Skeletal muscle cell (primary cell): ENCODE measurements at regions not wholly inside any gene's neighbourhood (a gene's known extent, or its start where the extent isn't known, plus 50 kb on each side); places are given as distances from the start of the nearest gene placed in this dataset.

ENCODE experiments used
- DNase-seq: peaks from one replicate; pipeline ENCODE4 v3.0.0-alpha.2; 2010; ENCODE audit warnings: low read depth
- H3K4me3 ChIP-seq: 2 replicates; pipeline ENCODE4 v1.5.1; 2011; ENCODE audit warnings: low read depth, mild to moderate bottlenecking, control low read depth, low read length, moderate library complexity

GRCh38 chr2:217186152-217186551, 326.3 kb upstream of the TNP1 start:
- no peak for DNase-seq

GRCh38 chr2:217185265-217185995, 325.6 kb upstream of the TNP1 start:
- H3K4me3 ChIP-seq, result no peak overlapping the region
- no peak for DNase-seq

More at GRCh38 chr2:217186152-217186551, 326.3 kb upstream of the TNP1 start:
- no peak overlapping the region for H3K4me3 ChIP-seq

- no peak overlapping the region for H3K4me3 ChIP-seq
- DNase-seq, result no peak
Observed at GRCh38 chr2:217184242-217184641, 324.4 kb upstream of the TNP1 start.

- H3K4me3 ChIP-seq, result no peak overlapping the region
- DNase-seq, result no peak
Observed at GRCh38 chr2:217183471-217183870, 323.6 kb upstream of the TNP1 start.

GRCh38 chr2:217182926-217183325, 323.1 kb upstream of the TNP1 start:
- DNase-seq, result no peak

GRCh38 chr2:217181512-217181911, 321.6 kb upstream of the TNP1 start:
- no peak overlapping the region for H3K4me3 ChIP-seq
- DNase-seq, result no peak

More at GRCh38 chr2:217182926-217183325, 323.1 kb upstream of the TNP1 start:
- H3K4me3 ChIP-seq, result no peak overlapping the region

GRCh38 chr2:217179854-217180253, 320.0 kb upstream of the TNP1 start:
- DNase-seq, result no peak
- H3K4me3 ChIP-seq, result no peak overlapping the region

GRCh38 chr2:217178341-217178740, 318.5 kb upstream of the TNP1 start:
- no peak for DNase-seq
- H3K4me3 ChIP-seq, result no peak overlapping the region

- no peak for DNase-seq
Observed at GRCh38 chr2:217177720-217178119, 317.9 kb upstream of the TNP1 start.

GRCh38 chr2:217171874-217172273, 312.0 kb upstream of the TNP1 start:
- DNase-seq, result no peak
- no peak overlapping the region for H3K4me3 ChIP-seq

More at GRCh38 chr2:217177720-217178119, 317.9 kb upstream of the TNP1 start:
- no peak overlapping the region for H3K4me3 ChIP-seq

- H3K4me3 ChIP-seq, result no peak overlapping the region
- no peak for DNase-seq
Observed at GRCh38 chr2:217168496-217168895, 308.6 kb upstream of the TNP1 start.

- no peak for DNase-seq
Observed at GRCh38 chr2:217167531-217167930, 307.7 kb upstream of the TNP1 start.

GRCh38 chr2:217166241-217166850, 306.5 kb upstream of the TNP1 start:
- DNase-seq, result peak; percentile 20
- H3K4me3 ChIP-seq, result no peak overlapping the region

More at GRCh38 chr2:217167531-217167930, 307.7 kb upstream of the TNP1 start:
- no peak overlapping the region for H3K4me3 ChIP-seq

- H3K4me3 ChIP-seq, result no peak overlapping the region
- DNase-seq, result no peak
Observed at GRCh38 chr2:217165547-217165946, 305.7 kb upstream of the TNP1 start.

GRCh38 chr2:217163987-217164386, 304.1 kb upstream of the TNP1 start:
- H3K4me3 ChIP-seq, result no peak overlapping the region
- no peak for DNase-seq

GRCh38 chr2:217162533-217162932, 302.7 kb upstream of the TNP1 start:
- H3K4me3 ChIP-seq, result no peak overlapping the region
- DNase-seq, result peak; percentile 87

- H3K4me3 ChIP-seq, result no peak overlapping the region
- DNase-seq, result no peak
Observed at GRCh38 chr2:217160978-217161973, 301.4 kb upstream of the TNP1 start.

- DNase-seq, result peak; percentile 15
- no peak overlapping the region for H3K4me3 ChIP-seq
Observed at GRCh38 chr2:217160103-217160743, 300.4 kb upstream of the TNP1 start.

- no peak for DNase-seq
- no peak overlapping the region for H3K4me3 ChIP-seq
Observed at GRCh38 chr2:217158928-217159327, 299.1 kb upstream of the TNP1 start.
